Fibroblast of skin of right quadriceps (primary cell): ENCODE measurements at regions not wholly inside any gene's neighbourhood (a gene's known extent, or its start where the extent isn't known, plus 50 kb on each side); places are given as distances from the start of the nearest gene placed in this dataset.

Source experiments
- DNase-seq: peaks from one replicate; pipeline ENCODE4 v3.0.0-alpha.2; 2013

- DNase-seq = no peak
These were observed 193.4 kb upstream of the KIRREL3 start for GRCh38 chr11:127193950-127194349.

- no peak for DNase-seq
These were observed 191.1 kb upstream of the KIRREL3 start for GRCh38 chr11:127191689-127192088.

GRCh38 chr11:127191261-127191660 is 190.7 kb upstream of the KIRREL3 start:
- DNase-seq = no peak

- no peak for DNase-seq
These were observed 182.1 kb upstream of the KIRREL3 start for GRCh38 chr11:127182586-127183203.

- DNase-seq = no peak
These were observed 156.7 kb upstream of the KIRREL3 start for GRCh38 chr11:127157225-127157624.

- no peak for DNase-seq
These were observed 148.8 kb upstream of the KIRREL3 start for GRCh38 chr11:127149410-127149809.

- no peak for DNase-seq
These were observed 142.7 kb upstream of the KIRREL3 start for GRCh38 chr11:127143251-127143650.

GRCh38 chr11:127138613-127139012 is 138.0 kb upstream of the KIRREL3 start:
- no peak for DNase-seq

- no peak for DNase-seq
These were observed 137.3 kb upstream of the KIRREL3 start for GRCh38 chr11:127137771-127138280.

GRCh38 chr11:127136438-127136837 is 135.9 kb upstream of the KIRREL3 start:
- no peak for DNase-seq

GRCh38 chr11:127135256-127135655 is 134.7 kb upstream of the KIRREL3 start:
- DNase-seq = no peak

GRCh38 chr11:127133061-127133460 is 132.5 kb upstream of the KIRREL3 start:
- DNase-seq = no peak

GRCh38 chr11:127130321-127130720 is 129.8 kb upstream of the KIRREL3 start:
- DNase-seq = no peak

GRCh38 chr11:127126986-127127385 is 126.4 kb upstream of the KIRREL3 start:
- no peak for DNase-seq

GRCh38 chr11:127119356-127119755 is 118.8 kb upstream of the KIRREL3 start:
- no peak for DNase-seq

- no peak for DNase-seq
These were observed 118.2 kb upstream of the KIRREL3 start for GRCh38 chr11:127118811-127119210.

GRCh38 chr11:127117231-127117739 is 116.7 kb upstream of the KIRREL3 start:
- DNase-seq = no peak

GRCh38 chr11:127115844-127116243 is 115.3 kb upstream of the KIRREL3 start:
- no peak for DNase-seq

GRCh38 chr11:127114035-127114434 is 113.5 kb upstream of the KIRREL3 start:
- DNase-seq = no peak

- DNase-seq = no peak
These were observed 110.0 kb upstream of the KIRREL3 start for GRCh38 chr11:127110542-127110941.

- no peak for DNase-seq
These were observed 109.4 kb upstream of the KIRREL3 start for GRCh38 chr11:127109796-127110480.

GRCh38 chr11:127108838-127109237 is 108.3 kb upstream of the KIRREL3 start:
- no peak for DNase-seq

GRCh38 chr11:127106938-127107337 is 106.4 kb upstream of the KIRREL3 start:
- no peak for DNase-seq
